ENCODE measurements at regions not wholly inside any gene's neighbourhood (a gene's known extent, or its start where the extent isn't known, plus 50 kb on each side); places are given as distances from the start of the nearest gene placed in this dataset.

- ATAC-seq (no peak), DNase-seq (ENCODE audit: low spot score) (no peak)
- H4K20me1 ChIP-seq (replicated peaks; ENCODE audit: insufficient read depth): no peaks in the 10 kb centered on the region
- H3K9me3 Mint-ChIP-seq: no peaks in the 10 kb centered on the region
- H3K9me2 ChIP-seq (ENCODE audit: insufficient read depth): peaks cover 9% of the 10 kb centered on the region; the same call in 1 of the 2 replicates
- H3K4me1 ChIP-seq (ENCODE audit: insufficient read depth): peaks cover 56% of the 10 kb centered on the region
- peaks cover 10% of the 10 kb centered on the region for H3K27me3 Mint-ChIP-seq (ENCODE audit: insufficient read depth, low read depth, poor library complexity)
- no peaks in the 10 kb centered on the region for H3K36me3 Mint-ChIP-seq (ENCODE audit: low read depth)
- H2AFZ ChIP-seq: no peak overlapping the region
- no peak overlapping the region for H3K4me3 Mint-ChIP-seq
- no peaks in the 10 kb centered on the region for H3K79me2 ChIP-seq (replicated peaks; ENCODE audit: insufficient read depth)
- no peaks in the 10 kb centered on the region for H3K36me3 ChIP-seq (ENCODE audit: insufficient read depth)
- peaks cover 12% of the 10 kb centered on the region; the same call in 1 of the 2 replicates for H3F3A ChIP-seq (replicated peaks; ENCODE audit: low read depth)
- TF ChIP-seq ZNF114 (CRISPR knock-in tag; IDR thresholded peaks at IDR 0.05): no peak
- TF ChIP-seq REST (IDR thresholded peaks at IDR 0.05; ENCODE audit: unreplicated experiment): no peak
- peaks cover 13% of the 10 kb centered on the region for H3K27me3 ChIP-seq (ENCODE audit: insufficient read depth)
- H3K4me3 ChIP-seq: no peak overlapping the region
- H3K4me1 Mint-ChIP-seq: peaks cover 46% of the 10 kb centered on the region
- H3K27ac Mint-ChIP-seq: no peak overlapping the region
- no peak overlapping the region for H3K27ac ChIP-seq (ENCODE audit: low read depth)
- no peak overlapping the region for H3K4me2 ChIP-seq
These were observed 195.4 kb upstream of the HES1 start for GRCh38 chr3:193940526-193940925.

GRCh38 chr3:193941486-193941885 lies 194.5 kb upstream of the HES1 start:
- H3K4me1 ChIP-seq (ENCODE audit: insufficient read depth): peaks cover 63% of the 10 kb centered on the region
- peaks cover 51% of the 10 kb centered on the region for H3K4me1 Mint-ChIP-seq

More at GRCh38 chr3:193941486-193941885, 194.5 kb upstream of the HES1 start:
- Mint-ChIP-seq H3K36me3 (ENCODE audit: low read depth) (no peaks in the 10 kb centered on the region), H3K4me3 (no peak overlapping the region), H3K27me3 (ENCODE audit: insufficient read depth, low read depth, poor library complexity) (peaks cover 11% of the 10 kb centered on the region), H3K27ac (no peak overlapping the region), H3K9me3 (no peaks in the 10 kb centered on the region)
- no peak overlapping the region for H3K4me3 ChIP-seq
- no peaks in the 10 kb centered on the region for H3K36me3 ChIP-seq (ENCODE audit: insufficient read depth)
- H3F3A ChIP-seq (replicated peaks; ENCODE audit: low read depth): peaks cover 12% of the 10 kb centered on the region; the same call in 1 of the 2 replicates
- H4K20me1 ChIP-seq (replicated peaks; ENCODE audit: insufficient read depth): no peaks in the 10 kb centered on the region
- no peak for ATAC-seq
- TF ChIP-seq CTCF (conservative IDR thresholded peaks at IDR 0.05; ENCODE audit: low read depth in 2 of 2) (no peak), STAT1 (IDR thresholded peaks at IDR 0.05; ENCODE audit: unreplicated experiment) (no peak), CREB1 (CRISPR knock-in tag; IDR thresholded peaks at IDR 0.05; ENCODE audit: low read depth) (no peak), ETS1 (IDR thresholded peaks at IDR 0.05) (no peak), JUNB (IDR thresholded peaks at IDR 0.05; ENCODE audit: unreplicated experiment) (no peak)
- H3K27me3 ChIP-seq (ENCODE audit: insufficient read depth): peaks cover 23% of the 10 kb centered on the region
- H3K4me2 ChIP-seq: no peak overlapping the region; the same call in 1 of the 2 replicates
- H3K27ac ChIP-seq (ENCODE audit: low read depth): no peak overlapping the region
- DNase-seq (ENCODE audit: low spot score): no peak
- no peak overlapping the region; the same call in 1 of the 2 replicates for H2AFZ ChIP-seq
- H3K9me2 ChIP-seq (ENCODE audit: insufficient read depth): peaks cover 9% of the 10 kb centered on the region; the same call in 1 of the 2 replicates
- H3K79me2 ChIP-seq (replicated peaks; ENCODE audit: insufficient read depth): no peaks in the 10 kb centered on the region
